HepG2 (cell line): ENCODE measurements at regions not wholly inside any gene's neighbourhood (a gene's known extent, or its start where the extent isn't known, plus 50 kb on each side); places are given as distances from the start of the nearest gene placed in this dataset.

ENCODE experiments used
- EP300 ChIP-seq, 3 experiments: sonication (generic) in 1 of 3; formaldehyde crosslinking in 1 of 3; IDR thresholded peaks; 2 replicates each; pipeline versions ENCODE4 v1.5.1 to v1.6.1; 2011 to 2020; ENCODE audit warnings: low read depth in 2 of 3, low read length in 2 of 3, borderline replicate concordance in 1 of 3, improper control_type of control experiment in 1 of 3, mild to moderate bottlenecking in 1 of 3, missing genetic modification reagents in 1 of 3, moderate library complexity in 1 of 3
- KDM5B ChIP-seq: sonication (generic); formaldehyde crosslinking; IDR thresholded peaks from 2 replicates; pipeline ENCODE4 v1.4.0; 2020; ENCODE audit warnings: missing genetic modification reagents, mild to moderate bottlenecking, borderline replicate concordance
- RXRB ChIP-seq: IDR thresholded peaks from 2 replicates; pipeline ENCODE4 v1.6.1; 2016; ENCODE audit warnings: borderline replicate concordance, missing genetic modification reagents, missing compliant biosample characterization
- TBP ChIP-seq: sonication (generic); formaldehyde crosslinking; IDR thresholded peaks from 2 replicates; pipeline ENCODE4 v1.5.0; 2020; ENCODE audit warnings: missing genetic modification reagents
- TF ChIP-seq, protein P1 (sequence below): sonication (generic); formaldehyde crosslinking; IDR thresholded peaks from 2 replicates; pipeline ENCODE4 v1.4.0; 2020; ENCODE audit warnings: mild to moderate bottlenecking, missing genetic modification reagents

DNA sequence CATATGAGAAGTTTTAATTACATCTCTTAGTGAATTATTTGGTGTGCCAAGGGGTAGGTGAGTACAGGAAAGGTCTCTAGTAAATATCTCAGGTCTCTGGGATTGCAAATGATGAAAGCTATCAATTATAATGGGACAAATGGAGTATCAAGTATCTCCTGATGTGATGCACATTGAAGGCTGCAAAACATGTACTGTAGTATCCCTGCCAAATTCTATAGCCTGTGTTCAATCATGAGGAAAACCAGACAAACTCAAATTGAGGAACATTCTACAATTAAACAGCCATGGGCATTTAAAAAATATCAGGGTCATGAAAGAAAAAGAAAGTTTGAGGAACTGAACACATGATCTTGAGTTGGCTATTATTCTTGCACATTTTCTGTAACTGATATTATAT lies 665.4 kb upstream of the PABPC4L start:
- TF ChIP-seq KDM5B (CRISPR knock-in tag) = no peak
- no peak for TF ChIP-seq RXRB (CRISPR knock-in tag)
- TF ChIP-seq, protein P1, sequence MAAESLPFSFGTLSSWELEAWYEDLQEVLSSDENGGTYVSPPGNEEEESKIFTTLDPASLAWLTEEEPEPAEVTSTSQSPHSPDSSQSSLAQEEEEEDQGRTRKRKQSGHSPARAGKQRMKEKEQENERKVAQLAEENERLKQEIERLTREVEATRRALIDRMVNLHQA (CRISPR knock-in tag) = no peak
- no peak for TF ChIP-seq TBP
- TF ChIP-seq EP300 (IDR thresholded peaks at IDR 0.05; ENCODE audit: low read depth in 2 of 2, low read length in 2 of 2) = no peak
- no peak for TF ChIP-seq EP300 (CRISPR knock-in tag; IDR thresholded peaks at IDR 0.05; ENCODE audit: borderline replicate concordance)
